HG03457 (cell line): ENCODE measurements at regions not wholly inside any gene's neighbourhood (a gene's known extent, or its start where the extent isn't known, plus 50 kb on each side); places are given as distances from the start of the nearest gene placed in this dataset.

Experiments
- ATAC-seq: cut with Tn5 transposase; IDR thresholded peaks from one replicate; pipeline ENCODE4 v1.9.1; 2021; ENCODE audit warnings: moderate number of reproducible peaks; ENCODE audit not compliant: unreplicated experiment

GRCh38 chr6:137687818-137688217, 179.2 kb upstream of the TNFAIP3 start:
- ATAC-seq, result no peak

- ATAC-seq, result no peak
Observed at GRCh38 chr6:137688230-137688971, 178.7 kb upstream of the TNFAIP3 start.

GRCh38 chr6:137689377-137689776, 177.7 kb upstream of the TNFAIP3 start:
- ATAC-seq, result no peak

- no peak for ATAC-seq
Observed at GRCh38 chr6:137690034-137690433, 177.0 kb upstream of the TNFAIP3 start.

GRCh38 chr6:137690721-137691120, 176.3 kb upstream of the TNFAIP3 start:
- ATAC-seq, result no peak

GRCh38 chr6:137692308-137692707, 174.8 kb upstream of the TNFAIP3 start:
- ATAC-seq, result no peak

GRCh38 chr6:137692806-137693205, 174.3 kb upstream of the TNFAIP3 start:
- ATAC-seq, result no peak

- no peak for ATAC-seq
Observed at GRCh38 chr6:137693711-137694110, 173.3 kb upstream of the TNFAIP3 start.

GRCh38 chr6:137696765-137697164, 170.3 kb upstream of the TNFAIP3 start:
- ATAC-seq, result no peak

GRCh38 chr6:137697267-137697938, 169.7 kb upstream of the TNFAIP3 start:
- no peak for ATAC-seq

- no peak for ATAC-seq
Observed at GRCh38 chr6:137698636-137699030, 168.4 kb upstream of the TNFAIP3 start.

GRCh38 chr6:137699031-137699683, 167.9 kb upstream of the TNFAIP3 start:
- no peak for ATAC-seq

- ATAC-seq, result no peak
Observed at GRCh38 chr6:137700161-137700560, 166.9 kb upstream of the TNFAIP3 start.

- ATAC-seq, result no peak
Observed at GRCh38 chr6:137700751-137701477, 166.1 kb upstream of the TNFAIP3 start.

- no peak for ATAC-seq
Observed at GRCh38 chr6:137701942-137702341, 165.1 kb upstream of the TNFAIP3 start.

GRCh38 chr6:137702791-137703424, 164.2 kb upstream of the TNFAIP3 start:
- ATAC-seq, result no peak

- ATAC-seq, result no peak
Observed at GRCh38 chr6:137704802-137705159, 162.3 kb upstream of the TNFAIP3 start.

- no peak for ATAC-seq
Observed at GRCh38 chr6:137705160-137706082, 161.6 kb upstream of the TNFAIP3 start.

- ATAC-seq, result no peak
Observed at GRCh38 chr6:137706083-137706750, 160.8 kb upstream of the TNFAIP3 start.
